G401 (cell line): ENCODE measurements at regions not wholly inside any gene's neighbourhood (a gene's known extent, or its start where the extent isn't known, plus 50 kb on each side); places are given as distances from the start of the nearest gene placed in this dataset.

ENCODE experiments used
- DNase-seq: peaks from one replicate; pipeline ENCODE4 v3.0.0-alpha.2; 2015; ENCODE audit warnings: low spot score
- in situ Hi-C: cut with HindIII; loops from 2 replicates; pipeline ENCODE4 v1.10.0; 2016; ENCODE audit warnings: low sequenced_read_pairs, mixed read lengths

- DNase-seq = no peak
- in situ Hi-C loops = no loop called here
Measured at GRCh38 chr5:96288845-96289185, 144.2 kb downstream of the PCSK1 start.

GRCh38 chr5:96288166-96288844 lies 144.7 kb downstream of the PCSK1 start:
- no peak for DNase-seq
- in situ Hi-C loops = no loop called here

- no peak for DNase-seq
- in situ Hi-C loops = no loop called here
Measured at GRCh38 chr5:96287136-96287535, 145.9 kb downstream of the PCSK1 start.

GRCh38 chr5:96285823-96286222 lies 147.2 kb downstream of the PCSK1 start:
- in situ Hi-C loops = no loop called here
- no peak for DNase-seq

GRCh38 chr5:96284727-96285389 lies 148.2 kb downstream of the PCSK1 start:
- no peak for DNase-seq
- in situ Hi-C loops = no loop called here

- in situ Hi-C loops = no loop called here
- DNase-seq = no peak
Measured at GRCh38 chr5:96283589-96283988, 149.5 kb downstream of the PCSK1 start.

- no peak for DNase-seq
- in situ Hi-C loops = no loop called here
Measured at GRCh38 chr5:96282020-96282419, 151.0 kb downstream of the PCSK1 start.

GRCh38 chr5:96280946-96281393 lies 152.1 kb downstream of the PCSK1 start:
- in situ Hi-C loops = no loop called here
- no peak for DNase-seq

GRCh38 chr5:96279801-96280542 lies 153.1 kb downstream of the PCSK1 start:
- in situ Hi-C loops = no loop called here
- DNase-seq = no peak

GRCh38 chr5:96278981-96279380 lies 154.1 kb downstream of the PCSK1 start:
- DNase-seq = no peak

GRCh38 chr5:96275051-96275450 lies 158.0 kb downstream of the PCSK1 start:
- no peak for DNase-seq
- in situ Hi-C loops = no loop called here

More at GRCh38 chr5:96278981-96279380, 154.1 kb downstream of the PCSK1 start:
- in situ Hi-C loops = no loop called here

GRCh38 chr5:96265487-96265886 lies 167.6 kb downstream of the PCSK1 start:
- in situ Hi-C loops = no loop called here

GRCh38 chr5:96264047-96264446 lies 169.0 kb downstream of the PCSK1 start:
- in situ Hi-C loops = no loop called here
- no peak for DNase-seq

More at GRCh38 chr5:96265487-96265886, 167.6 kb downstream of the PCSK1 start:
- DNase-seq = no peak

GRCh38 chr5:96262105-96262504 lies 170.9 kb downstream of the PCSK1 start:
- DNase-seq = no peak
- in situ Hi-C loops = no loop called here

- no peak for DNase-seq
- in situ Hi-C loops = no loop called here
Measured at GRCh38 chr5:96260009-96260408, 173.0 kb downstream of the PCSK1 start.

GRCh38 chr5:96259151-96259772 lies 173.8 kb downstream of the PCSK1 start:
- in situ Hi-C loops = no loop called here
- DNase-seq = no peak

GRCh38 chr5:96258692-96259091 lies 174.4 kb downstream of the PCSK1 start:
- no peak for DNase-seq
- in situ Hi-C loops = no loop called here

GRCh38 chr5:96257904-96258303 lies 175.1 kb downstream of the PCSK1 start:
- in situ Hi-C loops = no loop called here
- no peak for DNase-seq

GRCh38 chr5:96256795-96257470 lies 176.1 kb downstream of the PCSK1 start:
- in situ Hi-C loops = no loop called here
- DNase-seq = no peak
